ENCODE measurements at regions not wholly inside any gene's neighbourhood (a gene's known extent, or its start where the extent isn't known, plus 50 kb on each side); places are given as distances from the start of the nearest gene placed in this dataset.
A peak's percentile ranks its signal among the peaks of the same experiment; 100 is the strongest.

- TF ChIP-seq ZEB2 (tag by site-specific recombination; IDR thresholded peaks at IDR 0.05) (no peak), ZNF37A (tag by site-specific recombination; IDR thresholded peaks at IDR 0.05) (no peak), KLF10 (tag by site-specific recombination; IDR thresholded peaks at IDR 0.05) (no peak), ZNF214 (tag by site-specific recombination; IDR thresholded peaks at IDR 0.05; ENCODE audit: borderline replicate concordance) (no peak), ZBTB7A (tag by site-specific recombination; IDR thresholded peaks at IDR 0.05; ENCODE audit: low read depth) (no peak), SP3 (tag by site-specific recombination; IDR thresholded peaks at IDR 0.05) (no peak), SP7 (tag by site-specific recombination; IDR thresholded peaks at IDR 0.05) (peak; percentile 22), ZNF530 (tag by site-specific recombination; IDR thresholded peaks at IDR 0.05; ENCODE audit: low read depth) (no peak), ZNF776 (tag by site-specific recombination; IDR thresholded peaks at IDR 0.05; ENCODE audit: borderline replicate concordance) (no peak), ZNF785 (tag by site-specific recombination; IDR thresholded peaks at IDR 0.05) (no peak), ZNF473 (tag by site-specific recombination; IDR thresholded peaks at IDR 0.05) (no peak), WT1 (tag by site-specific recombination; IDR thresholded peaks at IDR 0.05) (peak; percentile 66), ZNF423 (tag by site-specific recombination; IDR thresholded peaks at IDR 0.05) (no peak), ZNF677 (tag by site-specific recombination; IDR thresholded peaks at IDR 0.05) (no peak)
These were observed 64.2 kb upstream of the CPEB4 start (continued) for GRCh38 chr5:173823721-173824567.

- peaks cover 3% of the 10 kb centered on the region; the same call in 1 of the 2 replicates for H3K4me1 ChIP-seq (ENCODE audit: control insufficient read depth, insufficient read depth, low read length)
- CTCF ChIA-PET: interaction anchor here (1.0 to 1.1 kb wide), 2 partner anchors 147 to 187 kb away, joined by 3 read pairs; no protein-coding TSS in a partner anchor
- no peaks in the 10 kb centered on the region for H3K36me3 ChIP-seq (ENCODE audit: control insufficient read depth in 2 of 2, insufficient read depth in 1 of 2, low read length in 2 of 2)
- H3K4me3 ChIP-seq (ENCODE audit: low read depth, low read length): no peak overlapping the region
- POLR2A ChIA-PET: interaction anchor here (1.1 kb wide), 1 partner anchor 62 kb away, joined by 5 read pairs; the partner anchor contains the start of gene CPEB4
- H3K27ac ChIP-seq (ENCODE audit: extremely low read depth, low read depth, low read length): no peak overlapping the region
- H3K9me3 ChIP-seq (ENCODE audit: control insufficient read depth, insufficient read depth, low read depth, low read length): no peaks in the 10 kb centered on the region
- TF ChIP-seq ZNF623 (tag by site-specific recombination; IDR thresholded peaks at IDR 0.05): no peak
- TF ChIP-seq SP7 (tag by site-specific recombination; IDR thresholded peaks at IDR 0.05): no peak
- TF ChIP-seq ZNF560 (tag by site-specific recombination; IDR thresholded peaks at IDR 0.05; ENCODE audit: borderline replicate concordance): no peak
- TF ChIP-seq ZFHX2 (tag by site-specific recombination; conservative IDR thresholded peaks at IDR 0.05): peak; percentile 66
- TF ChIP-seq ZNF555 (tag by site-specific recombination; conservative IDR thresholded peaks at IDR 0.05): no peak
- TF ChIP-seq, protein P1, sequence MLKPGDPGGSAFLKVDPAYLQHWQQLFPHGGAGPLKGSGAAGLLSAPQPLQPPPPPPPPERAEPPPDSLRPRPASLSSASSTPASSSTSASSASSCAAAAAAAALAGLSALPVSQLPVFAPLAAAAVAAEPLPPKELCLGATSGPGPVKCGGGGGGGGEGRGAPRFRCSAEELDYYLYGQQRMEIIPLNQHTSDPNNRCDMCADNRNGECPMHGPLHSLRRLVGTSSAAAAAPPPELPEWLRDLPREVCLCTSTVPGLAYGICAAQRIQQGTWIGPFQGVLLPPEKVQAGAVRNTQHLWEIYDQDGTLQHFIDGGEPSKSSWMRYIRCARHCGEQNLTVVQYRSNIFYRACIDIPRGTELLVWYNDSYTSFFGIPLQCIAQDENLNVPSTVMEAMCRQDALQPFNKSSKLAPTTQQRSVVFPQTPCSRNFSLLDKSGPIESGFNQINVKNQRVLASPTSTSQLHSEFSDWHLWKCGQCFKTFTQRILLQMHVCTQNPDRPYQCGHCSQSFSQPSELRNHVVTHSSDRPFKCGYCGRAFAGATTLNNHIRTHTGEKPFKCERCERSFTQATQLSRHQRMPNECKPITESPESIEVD (tag by site-specific recombination; IDR thresholded peaks at IDR 0.05): no peak
- TF ChIP-seq ZNF324 (tag by site-specific recombination; IDR thresholded peaks at IDR 0.05): no peak
- TF ChIP-seq ZBTB17 (tag by site-specific recombination; IDR thresholded peaks at IDR 0.05): 0 out of 2 replicates have a peak, but pooled peaks have one; percentile 8
- TF ChIP-seq ZNF624 (tag by site-specific recombination; IDR thresholded peaks at IDR 0.05): no peak
- no peak for TF ChIP-seq ZNF707 (tag by site-specific recombination; IDR thresholded peaks at IDR 0.05)
- peak; percentile 40; the same call in 1 of the 2 replicates for TF ChIP-seq ZBTB20 (tag by site-specific recombination; IDR thresholded peaks at IDR 0.05)
- no peak for TF ChIP-seq HOXA7 (CRISPR knock-in tag; IDR thresholded peaks at IDR 0.05; ENCODE audit: borderline replicate concordance)
- peak; percentile 75 for TF ChIP-seq EGR2 (tag by site-specific recombination; IDR thresholded peaks at IDR 0.05; ENCODE audit: low read depth)
- no peak for TF ChIP-seq ZNF391 (tag by site-specific recombination; IDR thresholded peaks at IDR 0.05; ENCODE audit: borderline replicate concordance, low read depth)
- TF ChIP-seq ZBTB8A (tag by site-specific recombination; IDR thresholded peaks at IDR 0.05): no peak
- TF ChIP-seq ZNF184 (tag by site-specific recombination; IDR thresholded peaks at IDR 0.05): no peak
- no peak for TF ChIP-seq ZNF2 (tag by site-specific recombination; IDR thresholded peaks at IDR 0.05)
- no peak for TF ChIP-seq ZNF660 (tag by site-specific recombination; IDR thresholded peaks at IDR 0.05)
- no peak for TF ChIP-seq BCL11A (tag by site-specific recombination; IDR thresholded peaks at IDR 0.05; ENCODE audit: low read depth)
- no peak for TF ChIP-seq ZNF76 (tag by site-specific recombination; IDR thresholded peaks at IDR 0.05; ENCODE audit: borderline replicate concordance, low read depth)
- TF ChIP-seq OSR2 (tag by site-specific recombination; IDR thresholded peaks at IDR 0.05): no peak
- peak; percentile 91 for TF ChIP-seq GLIS1 (tag by site-specific recombination; IDR thresholded peaks at IDR 0.05)
- TF ChIP-seq ZNF140 (tag by site-specific recombination; IDR thresholded peaks at IDR 0.05): no peak
- TF ChIP-seq ZNF138 (tag by site-specific recombination; IDR thresholded peaks at IDR 0.05; ENCODE audit: borderline replicate concordance): no peak
- no peak for TF ChIP-seq ZNF530 (tag by site-specific recombination; IDR thresholded peaks at IDR 0.05; ENCODE audit: low read depth)
- TF ChIP-seq KLF8 (tag by site-specific recombination; IDR thresholded peaks at IDR 0.05): no peak
These were observed 62.8 kb upstream of the CPEB4 start for GRCh38 chr5:173825215-173825865.

Measured in HEK293 (cell line).